ENCODE measurements at regions not wholly inside any gene's neighbourhood (a gene's known extent, or its start where the extent isn't known, plus 50 kb on each side); places are given as distances from the start of the nearest gene placed in this dataset.

GRCh38 chr12:43113616-43114015, 438.4 kb downstream of the ADAMTS20 start:
- H3K4me3 Mint-ChIP-seq, result no peak overlapping the region
- H3K27ac Mint-ChIP-seq, result no peak overlapping the region
- H3K4me1 Mint-ChIP-seq (ENCODE audit: low read depth in 2 of 2), result no peaks in the 10 kb centered on the region
- ATAC-seq (no peak), DNase-seq (ENCODE audit: low spot score) (no peak)
- H3K36me3 Mint-ChIP-seq, result no peaks in the 10 kb centered on the region
- peaks cover 17% of the 10 kb centered on the region for H3K9me3 Mint-ChIP-seq
- H3K27me3 Mint-ChIP-seq, result no peaks in the 10 kb centered on the region

DNA sequence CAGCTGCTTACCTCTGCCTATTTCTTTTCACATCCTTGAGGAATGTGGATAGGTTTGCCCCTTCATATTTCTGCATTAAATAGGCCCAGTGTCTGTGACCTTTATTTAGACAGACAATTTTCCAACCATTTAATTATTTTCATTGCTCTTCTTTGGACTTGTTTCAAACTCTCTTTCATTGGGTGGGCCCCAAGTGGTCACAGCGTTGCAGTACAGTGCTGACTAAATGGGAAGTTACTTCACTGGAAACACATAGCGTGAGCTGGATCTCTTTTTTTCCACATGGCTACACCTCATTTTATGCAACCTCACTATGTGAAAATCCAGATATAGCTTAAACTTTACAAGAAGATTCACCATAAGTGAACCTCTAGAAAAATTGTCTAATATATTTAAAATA, 438.9 kb downstream of the ADAMTS20 start:
- Mint-ChIP-seq H3K9me3 (peaks cover 20% of the 10 kb centered on the region), H3K4me3 (no peak overlapping the region), H3K27ac (no peak overlapping the region), H3K4me1 (ENCODE audit: low read depth in 2 of 2) (no peaks in the 10 kb centered on the region), H3K27me3 (no peaks in the 10 kb centered on the region), H3K36me3 (no peaks in the 10 kb centered on the region)
- DNase-seq (ENCODE audit: low spot score) (no peak), ATAC-seq (no peak)

DNA sequence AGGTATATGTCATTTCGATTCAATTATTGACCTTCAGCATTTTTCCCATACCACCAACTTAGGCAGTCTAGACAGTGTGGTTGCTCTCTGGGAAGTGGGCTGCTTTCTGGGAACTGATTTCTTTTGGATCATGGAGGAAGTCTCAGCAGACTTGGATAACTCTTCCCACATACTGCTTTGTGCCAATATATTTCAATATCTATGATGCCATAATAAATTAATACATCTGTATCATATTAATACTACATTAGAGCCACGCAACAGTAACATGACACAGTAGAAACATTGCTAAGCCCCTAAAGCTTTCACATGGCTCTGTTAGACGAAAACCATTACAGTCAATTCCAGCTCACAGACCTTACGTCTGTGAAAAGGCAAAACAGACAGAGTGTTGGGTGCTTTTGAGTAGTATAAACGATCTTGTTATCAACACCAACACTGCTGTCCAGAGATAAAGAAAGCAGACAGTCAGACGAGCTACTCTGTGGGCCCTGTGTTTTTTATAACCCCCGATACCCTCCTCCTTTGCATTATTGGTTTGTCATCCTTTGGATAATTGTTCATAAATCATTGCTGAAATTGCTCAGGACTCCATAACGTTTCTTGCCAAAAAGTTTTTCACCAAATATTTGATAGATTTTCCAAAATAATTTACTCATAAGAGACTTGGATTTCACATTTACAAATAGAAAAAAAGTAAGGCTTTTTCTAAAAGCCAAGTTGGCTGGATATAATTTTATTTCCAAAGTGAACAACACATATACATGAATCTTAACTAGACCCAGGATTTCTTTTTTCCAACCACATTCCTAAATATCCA, 439.7 kb downstream of the ADAMTS20 start:
- Mint-ChIP-seq H3K36me3 (no peaks in the 10 kb centered on the region), H3K27me3 (no peaks in the 10 kb centered on the region), H3K27ac (no peak overlapping the region), H3K9me3 (peaks cover 20% of the 10 kb centered on the region), H3K4me1 (ENCODE audit: low read depth in 2 of 2) (no peaks in the 10 kb centered on the region), H3K4me3 (no peak overlapping the region)
- ATAC-seq (no peak), DNase-seq (ENCODE audit: low spot score) (no peak)

DNA sequence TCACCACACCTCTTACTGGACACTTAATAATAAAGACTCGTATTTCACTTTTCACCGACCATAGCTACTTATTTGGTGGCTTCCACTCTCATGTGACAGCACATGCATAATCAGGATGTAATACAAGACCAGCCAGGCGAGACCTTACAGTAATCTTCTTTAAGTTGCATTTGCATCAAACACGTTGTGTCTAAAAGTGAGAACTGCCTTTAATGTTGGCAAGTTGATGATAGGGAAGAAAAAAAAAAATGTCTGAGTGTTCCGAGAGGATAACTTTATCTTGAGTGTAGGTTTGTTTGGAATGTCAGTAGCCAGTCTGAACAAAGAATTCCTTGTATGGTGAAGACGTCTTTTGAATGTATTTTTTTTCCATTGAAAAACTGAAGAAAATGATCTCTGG, 440.4 kb downstream of the ADAMTS20 start:
- ATAC-seq (no peak), DNase-seq (ENCODE audit: low spot score) (no peak)

GRCh38 chr12:43109631-43110345, 442.2 kb downstream of the ADAMTS20 start:
- H3K4me3 Mint-ChIP-seq, result no peak overlapping the region
- H3K9me3 Mint-ChIP-seq, result peaks cover 26% of the 10 kb centered on the region
- ATAC-seq (no peak), DNase-seq (ENCODE audit: low spot score) (no peak)
- H3K27me3 Mint-ChIP-seq, result no peaks in the 10 kb centered on the region
- H3K4me1 Mint-ChIP-seq (ENCODE audit: low read depth in 2 of 2), result no peaks in the 10 kb centered on the region
- H3K36me3 Mint-ChIP-seq, result peaks cover 5% of the 10 kb centered on the region
- H3K27ac Mint-ChIP-seq, result no peak overlapping the region

More for the DNA sequence above, 440.4 kb downstream of the ADAMTS20 start:
- Mint-ChIP-seq H3K4me3 (no peak overlapping the region), H3K9me3 (peaks cover 20% of the 10 kb centered on the region), H3K4me1 (ENCODE audit: low read depth in 2 of 2) (no peaks in the 10 kb centered on the region), H3K27me3 (no peaks in the 10 kb centered on the region), H3K27ac (no peak overlapping the region), H3K36me3 (peaks cover 2% of the 10 kb centered on the region)

- no peaks in the 10 kb centered on the region for H3K27me3 Mint-ChIP-seq
- ATAC-seq, result no peak
- peaks cover 22% of the 10 kb centered on the region for H3K9me3 Mint-ChIP-seq
These were observed 443.3 kb downstream of the ADAMTS20 start for GRCh38 chr12:43108656-43109055.

DNA sequence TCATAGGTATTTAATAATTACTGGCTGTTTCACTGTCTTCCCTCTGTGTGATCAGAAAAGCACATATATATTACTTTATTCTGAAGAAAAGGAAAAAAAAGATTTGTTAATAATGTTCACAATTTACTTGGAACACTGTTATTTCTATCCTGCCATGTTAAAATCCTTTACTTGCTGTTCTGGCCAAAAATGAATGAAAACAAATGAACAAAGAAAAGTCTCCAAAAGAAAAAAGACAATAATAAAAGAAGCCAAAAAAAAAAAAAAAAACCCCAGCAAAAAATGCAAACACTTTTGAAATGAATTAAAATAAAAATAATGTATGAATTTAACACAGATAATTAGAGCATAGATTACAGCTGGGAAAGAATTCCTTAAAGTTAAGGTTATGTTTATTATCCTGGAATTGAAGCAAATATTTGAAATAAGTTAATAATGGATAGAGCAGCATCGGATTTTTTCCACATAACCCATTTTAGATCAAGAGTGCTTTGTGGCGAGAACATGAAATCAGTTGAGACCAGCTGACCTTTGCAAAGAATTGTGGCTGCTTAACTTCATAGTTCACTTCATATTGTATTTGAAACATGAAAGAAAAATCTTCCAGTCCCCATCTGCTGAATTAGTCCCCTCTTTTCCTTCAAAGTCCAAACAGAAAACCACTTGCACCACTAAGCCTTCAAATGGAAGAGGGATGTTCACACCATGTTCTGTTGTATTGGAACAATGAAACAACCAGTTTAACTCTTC, 444.8 kb downstream of the ADAMTS20 start:
- no peaks in the 10 kb centered on the region for H3K27me3 Mint-ChIP-seq
- no peak overlapping the region for H3K4me3 Mint-ChIP-seq
- H3K9me3 Mint-ChIP-seq, result peaks cover 22% of the 10 kb centered on the region
- DNase-seq (ENCODE audit: low spot score) (no peak), ATAC-seq (no peak)
- H3K4me1 Mint-ChIP-seq (ENCODE audit: low read depth in 2 of 2), result no peaks in the 10 kb centered on the region
- peaks cover 5% of the 10 kb centered on the region for H3K36me3 Mint-ChIP-seq
- H3K27ac Mint-ChIP-seq, result no peak overlapping the region

More at GRCh38 chr12:43108656-43109055, 443.3 kb downstream of the ADAMTS20 start:
- H3K4me1 Mint-ChIP-seq (ENCODE audit: low read depth in 2 of 2), result no peaks in the 10 kb centered on the region
- no peak for DNase-seq (ENCODE audit: low spot score)
- H3K27ac Mint-ChIP-seq, result no peak overlapping the region
- peaks cover 5% of the 10 kb centered on the region for H3K36me3 Mint-ChIP-seq
- H3K4me3 Mint-ChIP-seq, result no peak overlapping the region

DNA sequence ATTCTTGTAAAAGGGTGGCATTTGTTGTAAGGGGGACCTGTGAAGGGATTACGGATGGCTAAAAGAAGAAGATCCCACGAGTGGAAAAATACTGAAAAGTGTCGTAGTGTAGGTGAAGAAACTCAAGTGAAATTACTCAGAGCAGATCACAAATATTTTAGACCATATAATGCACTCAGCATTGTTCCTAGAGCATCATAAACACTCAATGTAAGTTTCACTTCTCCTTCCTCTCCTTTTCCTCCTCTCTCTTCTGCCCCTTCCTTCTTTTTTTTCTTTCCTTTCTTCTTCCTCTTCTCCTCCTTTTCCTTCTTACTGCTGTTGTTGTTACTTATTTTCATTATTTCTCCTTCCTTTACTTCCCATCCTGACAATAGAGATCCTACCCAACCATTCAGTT, 445.6 kb downstream of the ADAMTS20 start:
- Mint-ChIP-seq H3K27me3 (no peaks in the 10 kb centered on the region), H3K9me3 (peaks cover 24% of the 10 kb centered on the region), H3K4me3 (no peak overlapping the region), H3K27ac (no peak overlapping the region), H3K4me1 (ENCODE audit: low read depth in 2 of 2) (no peaks in the 10 kb centered on the region), H3K36me3 (peaks cover 5% of the 10 kb centered on the region)
- ATAC-seq (no peak), DNase-seq (ENCODE audit: low spot score) (no peak)

DNA sequence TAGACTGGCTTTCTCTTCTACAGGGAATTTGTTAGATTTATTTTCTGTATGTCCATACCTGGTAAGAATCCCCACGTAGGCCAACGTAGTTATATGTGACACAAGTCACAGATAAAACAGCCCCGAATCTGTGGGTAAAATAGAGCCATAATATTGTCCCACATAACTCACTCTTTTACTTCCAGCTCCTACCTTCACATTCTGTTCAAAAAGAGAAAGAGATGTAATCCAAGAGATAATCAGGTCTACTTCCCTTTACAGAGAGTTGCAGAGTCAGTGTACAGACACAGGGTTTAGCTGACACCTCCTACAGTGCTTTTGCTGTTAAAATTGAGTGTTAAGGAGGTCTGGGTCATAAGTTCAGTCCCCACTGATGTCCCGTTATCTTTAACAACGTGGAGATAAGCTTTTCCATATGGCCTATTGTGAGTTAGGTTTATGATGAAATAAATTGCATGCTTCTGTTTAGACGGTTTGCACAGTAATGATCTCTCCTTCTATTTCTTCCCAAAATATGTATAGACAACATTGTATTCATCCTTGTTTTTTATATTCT, 446.5 kb downstream of the ADAMTS20 start:
- H3K36me3 Mint-ChIP-seq, result peaks cover 5% of the 10 kb centered on the region
- no peaks in the 10 kb centered on the region for H3K27me3 Mint-ChIP-seq
- no peak overlapping the region for H3K27ac Mint-ChIP-seq
- no peaks in the 10 kb centered on the region for H3K4me1 Mint-ChIP-seq (ENCODE audit: low read depth in 2 of 2)
- peaks cover 22% of the 10 kb centered on the region for H3K9me3 Mint-ChIP-seq
- no peak overlapping the region for H3K4me3 Mint-ChIP-seq
- DNase-seq (ENCODE audit: low spot score), result no peak
- no peak for ATAC-seq

GRCh38 chr12:43104494-43104893, 447.5 kb downstream of the ADAMTS20 start:
- DNase-seq (ENCODE audit: low spot score), result no peak
- no peak for ATAC-seq
- H3K27me3 Mint-ChIP-seq, result no peaks in the 10 kb centered on the region
- H3K4me3 Mint-ChIP-seq, result no peak overlapping the region
- H3K27ac Mint-ChIP-seq, result no peak overlapping the region
- peaks cover 13% of the 10 kb centered on the region for H3K9me3 Mint-ChIP-seq
- peaks cover 5% of the 10 kb centered on the region for H3K36me3 Mint-ChIP-seq
- H3K4me1 Mint-ChIP-seq (ENCODE audit: low read depth in 2 of 2), result no peaks in the 10 kb centered on the region

GRCh38 chr12:43103866-43104265, 448.1 kb downstream of the ADAMTS20 start:
- H3K36me3 Mint-ChIP-seq, result peaks cover 5% of the 10 kb centered on the region
- no peak overlapping the region for H3K4me3 Mint-ChIP-seq
- no peak overlapping the region for H3K27ac Mint-ChIP-seq
- H3K9me3 Mint-ChIP-seq, result peaks cover 12% of the 10 kb centered on the region
- H3K4me1 Mint-ChIP-seq (ENCODE audit: low read depth in 2 of 2), result no peaks in the 10 kb centered on the region
- DNase-seq (ENCODE audit: low spot score), result no peak
- no peaks in the 10 kb centered on the region for H3K27me3 Mint-ChIP-seq
- no peak for ATAC-seq

DNA sequence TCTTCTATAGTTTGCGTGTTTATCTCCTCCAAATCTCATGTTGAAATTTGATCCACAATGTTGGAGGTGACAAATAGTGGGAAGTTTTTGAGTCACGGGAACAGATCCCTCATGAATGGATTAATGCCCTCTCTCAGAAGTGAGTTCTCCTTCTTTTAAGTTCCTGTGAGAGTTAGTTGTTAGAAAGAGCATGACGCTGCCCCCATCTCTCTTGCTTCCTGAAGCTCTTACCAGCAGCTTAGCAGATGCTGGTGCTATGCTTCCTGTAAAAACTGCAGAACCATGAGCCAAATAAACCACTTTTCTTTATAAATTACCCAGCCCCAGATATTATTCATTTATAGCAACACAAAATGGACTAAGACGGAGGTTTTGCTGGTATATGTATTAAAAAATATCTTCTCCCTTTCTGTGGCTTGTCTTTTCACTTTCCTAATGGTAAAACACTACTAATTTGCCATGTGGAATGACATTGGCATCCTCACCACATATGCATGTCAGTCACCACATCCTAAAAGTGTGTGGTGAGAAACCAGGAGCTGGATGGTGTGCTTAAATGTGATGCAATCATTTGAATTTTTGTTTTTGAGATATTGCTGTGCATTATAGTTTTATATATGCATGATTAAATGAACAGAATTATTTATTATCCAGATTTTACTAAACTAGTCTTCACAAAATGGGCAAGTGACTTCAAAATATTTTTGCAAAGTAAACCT, 449.3 kb downstream of the ADAMTS20 start:
- ATAC-seq, result no peak
- H3K27ac Mint-ChIP-seq, result no peak overlapping the region

GRCh38 chr12:43100231-43100630, 451.8 kb downstream of the ADAMTS20 start:
- ATAC-seq (no peak), DNase-seq (ENCODE audit: low spot score) (no peak)
- H3K27ac Mint-ChIP-seq, result no peak overlapping the region
- peaks cover 7% of the 10 kb centered on the region for H3K9me3 Mint-ChIP-seq
- H3K27me3 Mint-ChIP-seq, result no peaks in the 10 kb centered on the region
- H3K4me1 Mint-ChIP-seq (ENCODE audit: low read depth in 2 of 2), result no peaks in the 10 kb centered on the region
- no peaks in the 10 kb centered on the region for H3K36me3 Mint-ChIP-seq
- H3K4me3 Mint-ChIP-seq, result no peak overlapping the region

More for the DNA sequence above, 449.3 kb downstream of the ADAMTS20 start:
- Mint-ChIP-seq H3K4me3 (no peak overlapping the region), H3K4me1 (ENCODE audit: low read depth in 2 of 2) (no peaks in the 10 kb centered on the region), H3K36me3 (peaks cover 5% of the 10 kb centered on the region), H3K9me3 (peaks cover 8% of the 10 kb centered on the region), H3K27me3 (no peaks in the 10 kb centered on the region)
- no peak for DNase-seq (ENCODE audit: low spot score)

Measured in natural killer cell treated with Interleukin-12 subunit alpha and Interleukin-12 subunit beta and Interleukin-15 and Interleukin-18, amount 100 ng/mL, for 72 hours (primary cell).